ENCODE measurements at regions not wholly inside any gene's neighbourhood (a gene's known extent, or its start where the extent isn't known, plus 50 kb on each side); places are given as distances from the start of the nearest gene placed in this dataset.

GRCh38 chr10:3016016-3016415, 51.3 kb upstream of the PFKP start:
- no peak for DNase-seq (ENCODE audit: extremely low read depth, low read depth)
- no peak for TF ChIP-seq CTCF (IDR thresholded peaks at IDR 0.05; ENCODE audit: low read depth, low read length, missing control alignments)
- no peak overlapping the region for H3K4me3 ChIP-seq (replicated peaks; ENCODE audit: low read depth, low read length)

DNA sequence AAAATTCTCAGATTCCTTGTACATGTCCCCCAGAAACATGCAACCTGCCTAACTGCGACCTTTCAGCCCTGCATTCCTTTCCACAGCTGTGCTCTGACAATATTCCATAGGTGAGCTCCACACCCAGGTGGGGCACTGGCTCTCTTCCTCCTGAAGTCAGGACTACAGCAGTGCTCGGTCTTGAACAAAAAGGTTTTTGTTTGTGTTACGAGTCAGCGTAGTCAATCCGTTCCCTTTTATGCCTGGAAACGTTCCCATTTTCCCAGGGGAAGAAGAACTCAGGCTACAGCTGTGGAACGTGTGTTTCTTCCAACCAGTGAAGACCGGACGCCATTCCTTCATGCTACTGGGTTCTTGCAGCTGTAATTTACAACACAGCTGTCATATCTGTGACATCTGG, 52.4 kb upstream of the PFKP start:
- DNase-seq (ENCODE audit: extremely low read depth, low read depth): no peak
- TF ChIP-seq CTCF (IDR thresholded peaks at IDR 0.05; ENCODE audit: low read depth, low read length, missing control alignments): no peak
- H3K4me3 ChIP-seq (replicated peaks; ENCODE audit: low read depth, low read length): no peak overlapping the region

DNA sequence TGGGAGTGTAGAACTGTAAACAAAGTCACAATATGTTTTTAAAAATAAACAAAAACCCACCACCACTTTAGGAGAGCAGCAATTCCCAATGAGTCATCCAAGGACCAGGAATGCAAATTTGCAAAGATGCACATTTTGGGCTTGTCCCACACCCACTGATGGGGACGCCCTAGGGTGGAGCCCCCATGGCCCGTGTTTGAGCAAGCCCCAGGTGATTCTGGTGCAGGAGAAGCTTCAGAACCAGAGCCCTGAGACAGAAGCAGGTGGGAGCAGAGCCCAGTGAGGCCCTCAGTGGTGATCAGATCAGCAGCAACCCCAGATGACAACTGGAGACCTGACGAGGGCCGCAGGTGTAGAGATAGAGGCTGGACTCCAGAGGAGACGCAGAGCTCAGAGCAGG, 55.1 kb upstream of the PFKP start:
- no peak overlapping the region for H3K4me3 ChIP-seq (replicated peaks; ENCODE audit: low read depth, low read length)
- TF ChIP-seq CTCF (IDR thresholded peaks at IDR 0.05; ENCODE audit: low read depth, low read length, missing control alignments): no peak
- DNase-seq (ENCODE audit: extremely low read depth, low read depth): no peak

- H3K4me3 ChIP-seq (replicated peaks; ENCODE audit: low read depth, low read length): no peak overlapping the region
- DNase-seq (ENCODE audit: extremely low read depth, low read depth): no peak
- no peak for TF ChIP-seq CTCF (IDR thresholded peaks at IDR 0.05; ENCODE audit: low read depth, low read length, missing control alignments)
Observed at GRCh38 chr10:3010816-3011460, 56.4 kb upstream of the PFKP start.

DNA sequence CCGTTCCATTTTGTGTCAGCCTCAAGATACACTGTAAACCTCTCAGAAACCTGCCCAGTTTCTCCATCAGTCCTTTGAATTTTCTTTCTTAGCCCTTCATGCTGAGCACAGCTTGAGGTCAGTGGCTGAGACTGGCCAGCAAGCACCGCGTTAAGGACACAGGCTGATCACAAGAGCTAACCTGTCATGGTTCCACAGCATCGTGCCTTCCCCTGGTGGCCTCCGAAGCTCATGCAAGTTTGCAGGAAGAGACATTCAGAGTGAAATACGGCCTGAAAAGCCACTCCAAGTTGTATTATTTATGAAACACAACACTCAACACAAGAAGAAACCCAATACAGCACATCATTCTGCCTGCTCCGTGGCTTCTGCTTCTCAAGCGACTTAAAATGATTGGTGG, 57.0 kb upstream of the PFKP start:
- no peak for DNase-seq (ENCODE audit: extremely low read depth, low read depth)

DNA sequence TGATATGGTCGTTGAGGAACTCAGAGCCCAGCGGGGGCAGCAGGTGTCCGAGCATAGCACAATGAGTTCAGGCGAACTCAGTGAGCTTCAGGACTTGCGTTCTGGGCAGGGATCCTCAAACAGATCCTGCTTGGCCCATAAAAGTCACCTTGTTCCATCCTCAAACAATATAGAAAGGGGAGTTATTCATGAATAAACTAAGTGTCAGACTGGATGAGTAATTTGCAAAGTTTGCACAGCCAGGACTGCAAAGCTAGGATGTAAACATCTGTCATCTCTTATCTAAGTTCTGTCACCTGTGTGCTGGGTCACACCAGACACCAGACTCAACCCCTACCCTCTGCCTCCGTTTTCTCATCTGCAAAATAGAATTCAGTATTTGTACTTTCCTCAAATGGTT, 58.0 kb upstream of the PFKP start:
- no peak for TF ChIP-seq CTCF (IDR thresholded peaks at IDR 0.05; ENCODE audit: low read depth, low read length, missing control alignments)
- no peak overlapping the region for H3K4me3 ChIP-seq (replicated peaks; ENCODE audit: low read depth, low read length)
- DNase-seq (ENCODE audit: extremely low read depth, low read depth): no peak

More for the DNA sequence above, 57.0 kb upstream of the PFKP start:
- TF ChIP-seq CTCF (IDR thresholded peaks at IDR 0.05; ENCODE audit: low read depth, low read length, missing control alignments): no peak
- no peak overlapping the region for H3K4me3 ChIP-seq (replicated peaks; ENCODE audit: low read depth, low read length)

All from HFF-Myc (cell line).